GM10248 (cell line): ENCODE measurements at regions not wholly inside any gene's neighbourhood (a gene's known extent, or its start where the extent isn't known, plus 50 kb on each side); places are given as distances from the start of the nearest gene placed in this dataset.

Source experiments
- CTCF ChIA-PET: fragments of 300-600 bp; sonication (Branson Sonifier 250); formaldehyde crosslinking; extraction: SDS; loops from one replicate; lab custom pipeline; 2021; ENCODE audit warnings: antibody characterized with exemption; lab: Yijun Ruan, JAX
- POLR2A ChIA-PET: fragments of 350-650 bp; sonication (Branson Sonifier 250); formaldehyde crosslinking; extraction: SDS; loops from one replicate; lab custom pipeline; 2020; ENCODE audit warnings: antibody characterized with exemption; lab: Yijun Ruan, JAX
- DNase-seq: peaks from one replicate; pipeline ENCODE4 v3.0.0; 2012; ENCODE audit errors: extremely low spot score
- TF ChIP-seq, protein P1 (sequence below): IDR thresholded peaks from 2 replicates; pipeline ENCODE4 v1.5.1; 2012; ENCODE audit warnings: mild to moderate bottlenecking, low read depth; ENCODE audit errors: extremely low read depth, missing control alignments, control extremely low read depth

- TF ChIP-seq, protein P1, sequence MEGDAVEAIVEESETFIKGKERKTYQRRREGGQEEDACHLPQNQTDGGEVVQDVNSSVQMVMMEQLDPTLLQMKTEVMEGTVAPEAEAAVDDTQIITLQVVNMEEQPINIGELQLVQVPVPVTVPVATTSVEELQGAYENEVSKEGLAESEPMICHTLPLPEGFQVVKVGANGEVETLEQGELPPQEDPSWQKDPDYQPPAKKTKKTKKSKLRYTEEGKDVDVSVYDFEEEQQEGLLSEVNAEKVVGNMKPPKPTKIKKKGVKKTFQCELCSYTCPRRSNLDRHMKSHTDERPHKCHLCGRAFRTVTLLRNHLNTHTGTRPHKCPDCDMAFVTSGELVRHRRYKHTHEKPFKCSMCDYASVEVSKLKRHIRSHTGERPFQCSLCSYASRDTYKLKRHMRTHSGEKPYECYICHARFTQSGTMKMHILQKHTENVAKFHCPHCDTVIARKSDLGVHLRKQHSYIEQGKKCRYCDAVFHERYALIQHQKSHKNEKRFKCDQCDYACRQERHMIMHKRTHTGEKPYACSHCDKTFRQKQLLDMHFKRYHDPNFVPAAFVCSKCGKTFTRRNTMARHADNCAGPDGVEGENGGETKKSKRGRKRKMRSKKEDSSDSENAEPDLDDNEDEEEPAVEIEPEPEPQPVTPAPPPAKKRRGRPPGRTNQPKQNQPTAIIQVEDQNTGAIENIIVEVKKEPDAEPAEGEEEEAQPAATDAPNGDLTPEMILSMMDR = no peak
- ChIA-PET CTCF (no interaction called here), POLR2A (no interaction called here)
- DNase-seq = no peak
Observed at GRCh38 chr14:87148655-87149054, 844.3 kb downstream of the GALC start.

DNA sequence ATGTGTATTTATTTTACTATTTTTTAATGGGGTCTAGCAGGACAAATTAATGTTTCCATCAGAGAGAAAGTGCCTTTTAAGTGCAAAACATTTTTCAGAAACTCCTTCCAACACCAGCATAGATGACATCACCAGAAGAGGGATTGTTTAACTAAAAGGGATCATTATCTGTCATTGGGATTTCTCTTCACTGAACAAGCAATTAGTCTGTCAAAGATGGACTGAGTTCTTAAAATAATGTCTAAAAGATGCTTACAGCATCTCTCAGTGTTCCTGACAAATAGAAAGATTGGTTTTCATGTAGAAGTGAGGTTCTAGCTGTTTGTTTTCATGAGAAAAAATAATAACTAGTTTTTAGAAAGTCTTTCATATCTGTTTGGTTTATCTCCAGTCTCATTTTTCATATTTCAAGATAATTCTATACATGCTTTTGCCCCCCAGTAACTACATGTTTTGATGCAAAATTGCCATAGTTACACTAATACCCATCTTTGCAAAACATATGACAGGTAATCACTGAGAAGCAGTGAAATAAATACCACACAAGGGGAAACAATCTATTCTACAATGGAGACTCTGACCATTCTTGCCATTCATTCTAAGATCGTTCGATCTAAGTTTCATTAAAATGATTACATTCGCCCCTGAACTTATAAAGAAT lies 850.3 kb downstream of the GALC start:
- ChIA-PET CTCF (no interaction called here), POLR2A (no interaction called here)
- TF ChIP-seq, protein P1 = no peak
- DNase-seq = no peak

GRCh38 chr14:87141801-87142200 lies 851.2 kb downstream of the GALC start:
- DNase-seq = no peak
- ChIA-PET POLR2A (no interaction called here), CTCF (no interaction called here)
- TF ChIP-seq, protein P1 = no peak

GRCh38 chr14:87139299-87139698 lies 853.7 kb downstream of the GALC start:
- POLR2A ChIA-PET = no interaction called here
- CTCF ChIA-PET = no interaction called here
- TF ChIP-seq, protein P1 = no peak
- no peak for DNase-seq

- ChIA-PET POLR2A (no interaction called here), CTCF (no interaction called here)
- DNase-seq = no peak
- TF ChIP-seq, protein P1 = no peak
Observed at GRCh38 chr14:87133073-87133801, 859.7 kb downstream of the GALC start.

DNA sequence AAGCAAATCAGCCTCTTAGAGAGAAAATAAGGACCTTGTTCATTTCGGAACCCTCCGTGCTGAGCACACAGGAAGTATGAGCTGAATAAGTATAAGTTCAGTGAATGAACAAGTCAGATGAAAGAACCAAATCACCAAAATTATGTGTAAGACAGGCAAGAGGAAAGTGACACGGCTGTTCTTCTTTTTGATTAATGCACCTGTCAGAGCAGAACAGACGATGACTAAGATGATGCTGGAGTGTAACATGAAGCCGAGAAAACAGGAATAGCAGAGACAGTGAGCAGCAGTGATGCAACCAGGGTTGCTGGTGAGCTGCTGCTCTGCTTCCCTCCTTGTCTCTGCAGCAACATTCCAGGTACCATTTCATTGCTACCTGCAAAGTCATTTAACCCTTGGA lies 861.1 kb downstream of the GALC start:
- no peak for DNase-seq
- CTCF ChIA-PET = interaction anchor here (0.7 kb wide), 1 partner anchor 54 kb away, joined by 3 read pairs; no protein-coding TSS in a partner anchor
- TF ChIP-seq, protein P1 = no peak
- POLR2A ChIA-PET = no interaction called here
